Kidney epithelial cell (primary cell): ENCODE measurements at regions not wholly inside any gene's neighbourhood (a gene's known extent, or its start where the extent isn't known, plus 50 kb on each side); places are given as distances from the start of the nearest gene placed in this dataset.

Experiments
- DNase-seq: peaks from one replicate; pipeline ENCODE4 v3.0.0-alpha.2; 2010; ENCODE audit warnings: low read depth
- H3K27me3 ChIP-seq: 2 replicates; pipeline ENCODE4 v1.6.0; 2011; ENCODE audit warnings: low read length; ENCODE audit not compliant: control insufficient read depth, insufficient read depth
- H3K36me3 ChIP-seq: 2 replicates; pipeline ENCODE4 v1.5.1; 2011; ENCODE audit warnings: low read length; ENCODE audit not compliant: control insufficient read depth, insufficient read depth
- H3K4me3 ChIP-seq: 2 replicates; pipeline ENCODE4 v1.5.1; 2011; ENCODE audit warnings: low read depth, mild to moderate bottlenecking, control low read depth, low read length
- TF ChIP-seq, protein P1 (sequence below): IDR thresholded peaks from 2 replicates; pipeline ENCODE4 v1.5.1; 2011; ENCODE audit warnings: mild to moderate bottlenecking, moderate library complexity, low read length, control low read depth, inconsistent platforms; ENCODE audit not compliant: insufficient read depth, poor library complexity, severe bottlenecking

DNA sequence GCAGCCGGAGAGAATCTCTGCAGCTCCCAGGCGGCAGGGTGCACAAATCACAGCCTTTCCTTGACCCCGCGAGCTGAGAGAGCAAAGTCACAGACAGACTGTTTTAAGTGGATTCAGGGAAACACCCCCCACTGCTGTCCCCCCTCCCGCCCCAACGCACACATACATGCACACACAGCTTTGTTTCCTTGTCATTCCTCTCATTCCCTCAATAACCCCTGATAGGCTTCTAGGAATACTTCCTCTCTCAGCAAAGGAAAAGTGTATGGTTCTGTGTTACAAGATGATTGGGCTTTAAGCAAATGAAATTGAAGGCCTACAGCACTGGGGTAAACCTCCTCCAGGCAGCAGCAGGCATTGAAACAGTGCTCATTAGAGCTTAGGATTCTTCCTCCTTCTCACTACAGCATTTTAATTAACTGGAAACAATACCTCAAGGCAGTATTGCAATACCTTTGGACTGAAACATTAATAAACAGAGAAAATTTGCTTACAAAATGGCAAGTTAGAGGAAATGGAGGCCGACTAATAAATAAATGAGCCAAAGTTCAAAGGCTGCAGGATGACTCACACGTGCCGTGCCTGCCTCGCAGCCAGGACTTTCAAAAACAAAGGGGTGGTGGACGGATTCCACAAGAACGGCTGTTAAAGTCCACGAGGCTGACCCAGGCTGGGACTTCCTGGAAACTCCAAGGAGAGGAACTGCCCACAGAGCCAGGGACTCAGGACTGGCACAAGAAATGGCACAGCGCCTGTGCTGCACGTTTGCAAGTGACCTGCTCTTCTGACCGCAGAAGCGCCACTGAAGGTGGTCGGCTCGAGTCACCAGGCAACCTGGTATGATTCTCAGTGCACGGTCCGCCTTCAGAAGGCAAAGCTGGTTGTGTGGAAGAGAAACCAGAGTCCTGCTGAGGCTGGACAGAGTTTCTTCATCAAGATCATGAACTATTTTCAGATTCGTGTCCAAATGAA, 236.2 kb downstream of the SYK start:
- Histone ChIP-seq H3K27me3 (no peaks in the 10 kb centered on the region), H3K36me3 (no peaks in the 10 kb centered on the region), H3K4me3 (no peak overlapping the region)
- TF ChIP-seq, protein P1, sequence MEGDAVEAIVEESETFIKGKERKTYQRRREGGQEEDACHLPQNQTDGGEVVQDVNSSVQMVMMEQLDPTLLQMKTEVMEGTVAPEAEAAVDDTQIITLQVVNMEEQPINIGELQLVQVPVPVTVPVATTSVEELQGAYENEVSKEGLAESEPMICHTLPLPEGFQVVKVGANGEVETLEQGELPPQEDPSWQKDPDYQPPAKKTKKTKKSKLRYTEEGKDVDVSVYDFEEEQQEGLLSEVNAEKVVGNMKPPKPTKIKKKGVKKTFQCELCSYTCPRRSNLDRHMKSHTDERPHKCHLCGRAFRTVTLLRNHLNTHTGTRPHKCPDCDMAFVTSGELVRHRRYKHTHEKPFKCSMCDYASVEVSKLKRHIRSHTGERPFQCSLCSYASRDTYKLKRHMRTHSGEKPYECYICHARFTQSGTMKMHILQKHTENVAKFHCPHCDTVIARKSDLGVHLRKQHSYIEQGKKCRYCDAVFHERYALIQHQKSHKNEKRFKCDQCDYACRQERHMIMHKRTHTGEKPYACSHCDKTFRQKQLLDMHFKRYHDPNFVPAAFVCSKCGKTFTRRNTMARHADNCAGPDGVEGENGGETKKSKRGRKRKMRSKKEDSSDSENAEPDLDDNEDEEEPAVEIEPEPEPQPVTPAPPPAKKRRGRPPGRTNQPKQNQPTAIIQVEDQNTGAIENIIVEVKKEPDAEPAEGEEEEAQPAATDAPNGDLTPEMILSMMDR: no peak
- DNase-seq: no peak

DNA sequence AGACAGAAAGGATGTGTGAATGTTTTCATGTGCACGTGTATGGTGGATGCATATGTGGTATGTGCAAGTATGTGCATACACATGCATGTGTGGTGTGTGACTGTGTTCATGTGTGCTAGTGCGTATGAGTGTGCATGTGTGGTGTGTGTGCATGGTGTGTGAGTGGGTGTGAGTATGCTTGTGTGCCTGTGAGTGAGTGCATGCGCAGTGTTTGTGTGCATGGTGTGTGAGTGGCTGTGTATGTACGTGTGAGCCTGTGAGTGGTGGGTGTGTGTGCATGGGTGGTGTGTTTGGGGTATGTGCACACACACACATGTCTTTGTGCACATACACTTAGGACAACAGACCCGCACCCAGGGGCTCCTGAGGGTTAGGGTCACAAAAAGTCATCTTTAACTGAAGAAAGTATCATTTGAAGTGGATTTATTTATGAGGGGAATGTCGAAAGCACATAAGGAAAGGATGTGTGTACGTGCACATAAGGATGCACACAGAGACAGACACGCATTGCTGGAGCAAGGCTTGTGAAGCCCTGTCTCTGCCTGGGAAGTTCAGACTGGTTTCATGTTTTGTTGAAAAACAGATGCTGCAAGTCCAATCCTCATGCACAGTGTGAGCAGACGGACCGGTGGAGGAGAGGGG, 237.0 kb downstream of the SYK start:
- TF ChIP-seq, protein P1: no peak
- H3K4me3 ChIP-seq: no peak overlapping the region
- no peaks in the 10 kb centered on the region for H3K36me3 ChIP-seq
- H3K27me3 ChIP-seq: no peaks in the 10 kb centered on the region
- DNase-seq: no peak

DNA sequence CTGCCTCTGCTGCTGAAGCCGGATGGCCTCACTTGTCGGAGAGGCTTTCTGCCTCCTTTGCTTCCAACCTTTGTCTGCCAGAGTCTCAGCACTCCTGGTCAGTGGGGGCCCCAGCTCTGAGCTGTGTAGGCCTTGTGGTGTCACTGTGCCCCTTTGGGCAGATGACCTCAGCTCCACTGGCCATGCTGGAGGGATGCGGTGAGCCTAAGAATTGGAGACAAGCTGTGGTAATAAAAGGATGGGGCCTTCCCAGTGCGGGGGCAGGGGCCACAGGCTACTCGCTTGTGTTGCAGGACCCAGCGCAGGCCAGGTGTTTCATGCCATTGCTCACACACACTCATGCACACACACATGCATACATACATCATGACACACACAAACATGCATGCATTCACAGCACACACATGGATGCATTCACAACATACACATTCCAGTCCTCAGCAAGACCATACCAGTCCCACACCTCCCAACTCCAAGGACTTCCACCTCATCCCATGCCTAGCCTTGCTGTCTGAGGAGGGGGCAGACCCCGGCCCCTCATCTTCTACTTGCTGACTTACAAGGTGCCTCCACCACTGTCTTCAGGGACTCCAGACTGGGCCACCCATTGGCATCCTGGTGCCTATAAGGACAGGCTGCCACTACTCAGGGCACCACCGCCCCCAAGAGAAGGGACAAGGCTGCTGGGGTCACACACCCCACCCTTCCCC, 237.7 kb downstream of the SYK start:
- no peaks in the 10 kb centered on the region for H3K27me3 ChIP-seq
- H3K4me3 ChIP-seq: no peak overlapping the region
- no peak for DNase-seq
- TF ChIP-seq, protein P1: no peak
- H3K36me3 ChIP-seq: no peaks in the 10 kb centered on the region

DNA sequence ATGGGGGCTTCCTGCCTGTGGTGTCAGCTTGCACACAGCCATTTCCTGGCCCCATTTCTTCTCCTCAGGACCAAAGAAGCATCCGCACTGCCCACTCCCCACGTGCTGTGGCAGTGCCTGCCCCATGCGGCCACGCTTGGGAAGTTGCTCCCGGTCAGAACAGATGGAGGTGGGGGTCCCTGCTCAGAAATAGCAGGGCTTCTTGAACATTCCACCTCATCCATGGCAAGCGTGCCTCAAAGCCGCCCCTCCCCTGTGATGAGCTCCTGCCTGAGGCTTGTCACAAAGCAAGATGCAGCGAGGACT, 238.2 kb downstream of the SYK start:
- DNase-seq: no peak
- no peak overlapping the region for H3K4me3 ChIP-seq
- no peaks in the 10 kb centered on the region for H3K27me3 ChIP-seq
- TF ChIP-seq, protein P1: no peak
- H3K36me3 ChIP-seq: no peaks in the 10 kb centered on the region

DNA sequence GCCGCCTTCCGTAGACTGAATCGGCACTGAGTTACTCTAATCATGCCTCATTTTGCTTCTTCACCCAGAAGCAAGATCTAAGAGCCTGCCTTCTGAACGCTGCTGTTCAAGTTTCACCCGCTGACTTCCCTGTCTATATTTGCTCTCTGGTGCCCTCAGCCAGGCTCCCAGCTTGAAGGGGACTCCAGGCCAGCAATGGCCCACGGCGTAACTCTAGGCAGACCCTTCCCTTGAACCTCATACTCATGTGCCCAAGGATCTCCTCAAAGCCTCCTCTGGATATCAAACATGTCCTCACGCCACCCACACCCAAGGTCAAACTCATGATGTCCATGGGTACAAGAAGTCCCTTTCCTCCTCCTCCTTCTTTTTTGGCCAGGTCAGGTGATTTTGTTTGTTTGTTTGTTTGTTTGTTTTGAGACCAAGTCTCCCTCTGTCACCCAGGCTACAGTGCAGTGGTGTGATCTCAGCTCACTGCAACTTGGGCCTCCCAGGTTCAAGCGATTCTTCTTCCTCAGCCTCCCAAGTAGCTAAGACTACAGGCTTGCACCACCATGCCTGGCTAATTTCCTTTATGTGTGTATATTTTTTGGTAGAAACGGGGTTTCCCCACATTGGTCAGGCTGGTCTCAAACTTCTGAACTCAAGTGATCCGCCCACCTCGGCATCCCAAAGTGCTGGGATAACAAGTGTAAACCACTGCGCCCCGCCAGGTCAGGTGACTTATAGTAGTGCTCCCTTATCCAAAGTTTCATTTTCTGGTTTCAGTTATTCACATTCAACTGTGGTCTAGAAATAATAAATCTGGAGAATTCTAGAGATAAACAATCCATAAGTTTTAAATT, 239.0 kb downstream of the SYK start:
- Histone ChIP-seq H3K36me3 (no peaks in the 10 kb centered on the region), H3K4me3 (no peak overlapping the region), H3K27me3 (no peaks in the 10 kb centered on the region)
- TF ChIP-seq, protein P1: no peak
- DNase-seq: no peak
